ENCODE measurements at regions not wholly inside any gene's neighbourhood (a gene's known extent, or its start where the extent isn't known, plus 50 kb on each side); places are given as distances from the start of the nearest gene placed in this dataset.

GRCh38 chr16:6143020-6143419 lies 1045.4 kb upstream of the EEF2KMT start:
- FAIRE-seq (no peak), DNase-seq (ENCODE audit: extremely low spot score, insufficient read length, low read depth) (no peak)

GRCh38 chr16:6133009-6133557 lies 1035.5 kb upstream of the EEF2KMT start:
- FAIRE-seq, result no peak
- DNase-seq (ENCODE audit: extremely low spot score, insufficient read length, low read depth), result no peak

- FAIRE-seq (no peak), DNase-seq (ENCODE audit: extremely low spot score, insufficient read length, low read depth) (no peak)
These were observed 1034.5 kb upstream of the EEF2KMT start for GRCh38 chr16:6132121-6132520.

- no peak for FAIRE-seq
- no peak for DNase-seq (ENCODE audit: extremely low spot score, insufficient read length, low read depth)
These were observed 1034.0 kb upstream of the EEF2KMT start for GRCh38 chr16:6131526-6132050.

- FAIRE-seq (no peak), DNase-seq (ENCODE audit: extremely low spot score, insufficient read length, low read depth) (no peak)
These were observed 1028.1 kb upstream of the EEF2KMT start for GRCh38 chr16:6125483-6126259.

GRCh38 chr16:6124136-6124535 lies 1026.5 kb upstream of the EEF2KMT start:
- FAIRE-seq (no peak), DNase-seq (ENCODE audit: extremely low spot score, insufficient read length, low read depth) (no peak)

- DNase-seq (ENCODE audit: extremely low spot score, insufficient read length, low read depth) (no peak), FAIRE-seq (no peak)
These were observed 1024.8 kb upstream of the EEF2KMT start for GRCh38 chr16:6122401-6122800.

GRCh38 chr16:6114691-6115090 lies 1017.1 kb upstream of the EEF2KMT start:
- no peak for FAIRE-seq
- no peak for DNase-seq (ENCODE audit: extremely low spot score, insufficient read length, low read depth)

- DNase-seq (ENCODE audit: extremely low spot score, insufficient read length, low read depth) (no peak), FAIRE-seq (no peak)
These were observed 1016.2 kb upstream of the EEF2KMT start for GRCh38 chr16:6113749-6114148.

GRCh38 chr16:6112700-6113099 lies 1015.1 kb upstream of the EEF2KMT start:
- DNase-seq (ENCODE audit: extremely low spot score, insufficient read length, low read depth), result no peak
- FAIRE-seq, result no peak

GRCh38 chr16:6111390-6111789 lies 1013.8 kb upstream of the EEF2KMT start:
- FAIRE-seq (no peak), DNase-seq (ENCODE audit: extremely low spot score, insufficient read length, low read depth) (no peak)

GRCh38 chr16:6110346-6110745 lies 1012.8 kb upstream of the EEF2KMT start:
- DNase-seq (ENCODE audit: extremely low spot score, insufficient read length, low read depth) (no peak), FAIRE-seq (no peak)

- DNase-seq (ENCODE audit: extremely low spot score, insufficient read length, low read depth) (no peak), FAIRE-seq (no peak)
These were observed 1008.5 kb upstream of the EEF2KMT start for GRCh38 chr16:6106061-6106460.

GRCh38 chr16:6105115-6105514 lies 1007.5 kb upstream of the EEF2KMT start:
- no peak for DNase-seq (ENCODE audit: extremely low spot score, insufficient read length, low read depth)
- no peak for FAIRE-seq

GRCh38 chr16:6104428-6104827 lies 1006.8 kb upstream of the EEF2KMT start:
- FAIRE-seq, result no peak
- DNase-seq (ENCODE audit: extremely low spot score, insufficient read length, low read depth), result no peak

- FAIRE-seq (no peak), DNase-seq (ENCODE audit: extremely low spot score, insufficient read length, low read depth) (no peak)
These were observed 1006.0 kb upstream of the EEF2KMT start for GRCh38 chr16:6103561-6103960.

- FAIRE-seq (no peak), DNase-seq (ENCODE audit: extremely low spot score, insufficient read length, low read depth) (no peak)
These were observed 1001.5 kb upstream of the EEF2KMT start for GRCh38 chr16:6099102-6099501.

- DNase-seq (ENCODE audit: extremely low spot score, insufficient read length, low read depth) (no peak), FAIRE-seq (no peak)
These were observed 999.5 kb upstream of the EEF2KMT start for GRCh38 chr16:6096931-6097670.

- FAIRE-seq (no peak), DNase-seq (ENCODE audit: extremely low spot score, insufficient read length, low read depth) (no peak)
These were observed 997.8 kb upstream of the EEF2KMT start for GRCh38 chr16:6095414-6095813.

- DNase-seq (ENCODE audit: extremely low spot score, insufficient read length, low read depth) (no peak), FAIRE-seq (no peak)
These were observed 993.4 kb upstream of the EEF2KMT start for GRCh38 chr16:6091021-6091420.
